ENCODE measurements at regions not wholly inside any gene's neighbourhood (a gene's known extent, or its start where the extent isn't known, plus 50 kb on each side); places are given as distances from the start of the nearest gene placed in this dataset.

DNA sequence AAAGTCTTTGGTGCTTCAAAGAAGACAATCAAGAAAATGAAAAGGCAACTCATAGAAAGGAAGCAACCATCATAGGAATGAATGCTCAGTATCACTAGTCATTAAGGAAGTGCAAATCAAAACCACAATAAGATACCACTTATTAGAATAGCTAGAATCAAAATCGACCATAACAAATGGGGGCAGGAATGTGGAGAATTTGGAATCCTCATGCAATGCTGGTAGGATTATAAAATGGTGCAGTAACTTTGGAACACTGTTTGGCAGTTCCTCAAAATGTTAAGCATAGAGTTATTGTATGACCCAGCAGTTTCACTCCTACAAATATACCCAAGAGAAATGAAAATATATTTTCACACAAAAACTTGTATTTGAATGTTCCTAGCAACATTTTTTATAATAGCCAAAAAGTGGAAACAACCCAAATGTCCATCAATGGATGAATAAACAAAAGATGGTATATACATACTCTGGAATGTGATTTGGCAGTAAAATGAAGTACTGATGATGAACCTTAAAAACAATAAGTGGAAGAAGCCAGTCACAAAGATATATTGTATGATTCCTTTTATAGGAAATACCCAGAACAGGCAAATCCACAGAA, 105.6 kb downstream of the MIS18A start:
- H3K4me3 ChIP-seq (ENCODE audit: low read depth, low read length), result no peak overlapping the region
- TF ChIP-seq, protein P1, sequence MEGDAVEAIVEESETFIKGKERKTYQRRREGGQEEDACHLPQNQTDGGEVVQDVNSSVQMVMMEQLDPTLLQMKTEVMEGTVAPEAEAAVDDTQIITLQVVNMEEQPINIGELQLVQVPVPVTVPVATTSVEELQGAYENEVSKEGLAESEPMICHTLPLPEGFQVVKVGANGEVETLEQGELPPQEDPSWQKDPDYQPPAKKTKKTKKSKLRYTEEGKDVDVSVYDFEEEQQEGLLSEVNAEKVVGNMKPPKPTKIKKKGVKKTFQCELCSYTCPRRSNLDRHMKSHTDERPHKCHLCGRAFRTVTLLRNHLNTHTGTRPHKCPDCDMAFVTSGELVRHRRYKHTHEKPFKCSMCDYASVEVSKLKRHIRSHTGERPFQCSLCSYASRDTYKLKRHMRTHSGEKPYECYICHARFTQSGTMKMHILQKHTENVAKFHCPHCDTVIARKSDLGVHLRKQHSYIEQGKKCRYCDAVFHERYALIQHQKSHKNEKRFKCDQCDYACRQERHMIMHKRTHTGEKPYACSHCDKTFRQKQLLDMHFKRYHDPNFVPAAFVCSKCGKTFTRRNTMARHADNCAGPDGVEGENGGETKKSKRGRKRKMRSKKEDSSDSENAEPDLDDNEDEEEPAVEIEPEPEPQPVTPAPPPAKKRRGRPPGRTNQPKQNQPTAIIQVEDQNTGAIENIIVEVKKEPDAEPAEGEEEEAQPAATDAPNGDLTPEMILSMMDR (IDR thresholded peaks at IDR 0.05; ENCODE audit: insufficient read depth, low read length), result no peak
- peak; percentile 4 for DNase-seq (ENCODE audit: low read depth)

DNA sequence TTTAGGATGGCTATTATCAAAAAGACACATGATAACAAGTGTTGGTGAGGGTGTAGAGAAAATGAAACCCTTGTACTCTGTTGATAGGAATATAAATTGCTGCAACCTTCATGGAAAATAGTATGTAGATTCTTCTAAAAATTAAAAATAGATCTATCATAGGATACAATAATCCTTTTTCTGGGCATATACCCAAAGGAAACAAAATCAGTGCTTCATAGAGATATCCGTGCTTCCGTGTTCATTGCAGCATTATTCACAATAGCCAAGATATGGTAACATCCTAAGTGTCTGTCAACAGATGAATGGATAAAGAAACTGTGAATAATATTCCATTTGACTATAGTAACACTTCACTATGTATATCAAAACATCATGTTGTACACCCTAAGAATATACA, 106.7 kb downstream of the MIS18A start:
- DNase-seq (ENCODE audit: low read depth), result peak; percentile 5
- no peak overlapping the region for H3K4me3 ChIP-seq (ENCODE audit: low read depth, low read length)
- TF ChIP-seq, protein P1 (IDR thresholded peaks at IDR 0.05; ENCODE audit: insufficient read depth, low read length), result no peak

DNA sequence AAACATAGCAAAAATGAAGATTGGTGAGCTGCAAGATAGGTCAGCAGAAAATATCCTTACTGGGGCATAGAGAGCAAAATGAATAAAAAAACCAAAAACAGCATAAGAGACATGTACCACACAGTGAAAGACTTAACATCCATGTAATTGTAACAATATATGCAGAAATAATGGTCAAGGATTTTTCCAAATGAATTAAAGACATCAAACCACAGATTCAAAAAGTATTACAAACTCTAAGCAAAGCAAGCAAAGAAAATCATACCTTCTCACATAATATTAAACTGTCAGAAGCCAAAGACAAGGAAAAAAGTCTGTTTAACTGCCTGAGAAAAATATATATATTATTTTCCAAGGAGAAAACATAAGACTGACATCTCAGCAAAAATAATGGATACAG, 111.3 kb downstream of the MIS18A start:
- DNase-seq (ENCODE audit: low read depth), result no peak
- no peak overlapping the region for H3K4me3 ChIP-seq (ENCODE audit: low read depth, low read length)
- TF ChIP-seq, protein P1 (IDR thresholded peaks at IDR 0.05; ENCODE audit: insufficient read depth, low read length), result no peak

DNA sequence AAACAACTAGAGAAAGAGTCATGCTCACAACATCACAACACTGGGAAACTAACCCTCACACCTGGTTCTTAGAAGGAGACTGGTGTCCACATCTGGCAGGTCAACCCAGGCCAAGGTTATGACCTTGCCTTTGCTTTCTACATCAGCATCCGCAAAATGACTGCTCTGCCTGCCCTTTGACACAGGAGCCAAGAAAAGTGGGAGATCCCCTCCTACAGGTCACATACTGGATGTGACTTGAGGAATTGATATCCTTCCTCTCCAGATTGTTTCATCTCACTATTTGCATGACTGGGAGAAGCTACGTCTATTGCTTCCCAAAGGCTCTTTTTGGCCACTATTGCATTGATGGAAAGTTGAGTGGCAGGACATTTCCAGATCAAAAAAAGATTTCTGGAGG, 115.5 kb downstream of the MIS18A start:
- no peak overlapping the region for H3K4me3 ChIP-seq (ENCODE audit: low read depth, low read length)
- no peak for DNase-seq (ENCODE audit: low read depth)
- TF ChIP-seq, protein P1 (IDR thresholded peaks at IDR 0.05; ENCODE audit: insufficient read depth, low read length), result no peak

DNA sequence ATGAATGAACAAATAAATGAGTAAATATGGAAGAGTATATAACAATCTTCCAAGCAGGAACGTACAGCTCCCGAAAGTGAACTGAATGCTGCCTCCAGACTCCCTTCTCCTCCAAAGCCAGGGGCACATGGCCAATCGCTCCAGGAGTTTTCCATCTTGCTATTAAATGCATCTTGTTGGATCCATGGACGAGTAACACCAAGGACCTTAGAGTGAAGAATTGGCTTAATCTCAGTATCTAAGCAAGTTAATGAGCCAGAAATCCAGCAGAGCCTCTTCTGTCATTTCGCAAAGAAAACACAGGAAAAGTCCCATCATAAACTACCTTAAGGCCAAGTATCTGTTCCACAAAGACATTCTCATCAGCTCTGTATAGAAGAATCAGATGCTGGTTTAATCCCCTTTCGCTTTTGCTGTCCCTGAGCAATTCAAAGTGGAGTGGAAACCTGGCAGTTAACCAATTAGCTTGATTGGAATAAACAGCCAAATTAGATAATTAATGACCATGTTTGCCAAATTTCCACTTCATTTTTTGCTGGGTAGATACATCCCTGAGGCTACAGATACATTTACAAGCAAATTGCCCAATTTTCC, 116.0 kb downstream of the MIS18A start:
- H3K4me3 ChIP-seq (ENCODE audit: low read depth, low read length), result no peak overlapping the region
- TF ChIP-seq, protein P1 (IDR thresholded peaks at IDR 0.05; ENCODE audit: insufficient read depth, low read length), result no peak
- DNase-seq (ENCODE audit: low read depth), result no peak

DNA sequence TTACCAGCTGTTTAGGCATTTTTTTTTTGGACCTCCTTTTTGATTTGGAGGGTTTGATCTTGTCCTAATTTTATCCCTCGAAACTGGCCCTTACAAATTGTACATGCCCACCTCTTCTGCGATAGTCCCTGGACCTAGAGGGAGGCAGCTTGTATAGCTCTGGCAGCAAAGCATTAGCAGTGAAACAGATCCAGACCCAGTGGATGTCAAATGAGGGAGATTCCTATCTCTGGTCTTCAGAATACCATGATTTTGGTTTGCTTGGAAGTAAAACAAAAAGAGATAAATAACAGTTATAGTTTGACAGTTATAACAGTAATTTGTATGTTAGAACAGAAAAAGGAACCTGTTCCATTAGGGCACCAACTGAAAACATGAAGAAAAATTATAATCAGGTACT, 123.6 kb downstream of the MIS18A start:
- no peak for DNase-seq (ENCODE audit: low read depth)
- TF ChIP-seq, protein P1 (IDR thresholded peaks at IDR 0.05; ENCODE audit: insufficient read depth, low read length), result no peak
- no peak overlapping the region for H3K4me3 ChIP-seq (ENCODE audit: low read depth, low read length)

DNA sequence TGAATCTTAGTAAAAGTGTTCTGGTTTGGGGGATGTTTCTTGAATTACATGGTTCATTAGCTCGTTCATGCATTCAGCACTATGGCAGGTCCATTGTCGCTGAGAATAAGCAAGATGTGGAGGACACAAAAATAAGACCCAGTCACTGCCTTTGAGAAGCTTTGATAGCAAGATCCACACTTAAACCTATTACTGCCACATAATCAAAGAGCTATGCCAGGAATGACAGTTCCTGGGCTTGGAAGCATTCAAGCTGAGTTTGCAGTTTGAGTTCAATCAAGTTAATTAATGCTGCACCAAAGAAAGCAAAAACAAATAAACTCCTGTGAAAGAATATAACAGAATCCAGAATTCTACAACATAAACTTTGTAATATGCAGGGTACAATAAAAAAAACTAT, 131.8 kb downstream of the MIS18A start:
- TF ChIP-seq, protein P1 (IDR thresholded peaks at IDR 0.05; ENCODE audit: insufficient read depth, low read length), result no peak
- no peak for DNase-seq (ENCODE audit: low read depth)
- H3K4me3 ChIP-seq (ENCODE audit: low read depth, low read length), result no peak overlapping the region
